Endothelial cell of umbilical vein (primary cell): ENCODE measurements at regions not wholly inside any gene's neighbourhood (a gene's known extent, or its start where the extent isn't known, plus 50 kb on each side); places are given as distances from the start of the nearest gene placed in this dataset.

Source experiments
- BruUV-seq: library from RNA; stranded (reverse); fragments of 400-500 nt; replicated peaks from 2 replicates; lab custom pipeline; 2021; lab: Mats Ljungman, UMichigan
- CTCF ChIA-PET: fragments of 300-600, 350-600 bp; sonication (Branson Sonifier 250); formaldehyde crosslinking; loops from one replicate; lab custom pipeline; 2021; ENCODE audit warnings: antibody characterized with exemption, inconsistent platforms; lab: Charles Lee
- POLR2A ChIA-PET: fragments of 300-600, 350-600 bp; sonication (Branson Sonifier 250); formaldehyde crosslinking; loops from one replicate; lab custom pipeline; 2021; ENCODE audit warnings: antibody characterized with exemption, inconsistent platforms; lab: Charles Lee
- DNase-seq: peaks from one replicate; pipeline ENCODE4 v3.0.0-alpha.2; 2011; ENCODE audit warnings: low read depth, low spot score
- FAIRE-seq: peaks from 2 replicates; lab custom pipeline; 2011; peaks lifted over from hg19 to GRCh38; lab: Jason Lieb, UNC
- H2AFZ ChIP-seq: 2 replicates; pipeline ENCODE4 v1.6.0; 2012; ENCODE audit warnings: low read depth, low read length, control low read depth, inconsistent platforms
- H3K27ac ChIP-seq: 2 replicates; pipeline ENCODE4 v1.5.1; 2011; ENCODE audit warnings: low read depth, mild to moderate bottlenecking, control low read depth, low read length, moderate library complexity; ENCODE audit not compliant: insufficient read depth
- H3K27me3 ChIP-seq, 2 experiments: 2 replicates each; pipeline versions ENCODE4 v1.6.0 to v1.6.1; 2011; ENCODE audit warnings: low read length in 2 of 2, mixed read lengths in 1 of 2; ENCODE audit not compliant: control insufficient read depth in 2 of 2, insufficient read depth in 2 of 2
- H3K36me3 ChIP-seq, 2 experiments: 2 replicates in 1 of 2; 3 replicates in 1 of 2; pipeline ENCODE4 v1.5.1; 2011; ENCODE audit warnings: low read length in 2 of 2, mild to moderate bottlenecking in 1 of 2, moderate library complexity in 1 of 2; ENCODE audit not compliant: control insufficient read depth in 2 of 2, insufficient read depth in 2 of 2; ENCODE audit errors: extremely low read depth in 1 of 2
- H3K4me1 ChIP-seq: 3 replicates; pipeline ENCODE4 v1.5.1; 2011; ENCODE audit warnings: mild to moderate bottlenecking, low read length; ENCODE audit not compliant: control insufficient read depth, insufficient read depth; ENCODE audit errors: extremely low read depth
- H3K4me2 ChIP-seq: 2 replicates; pipeline ENCODE4 v1.6.1; 2011; ENCODE audit warnings: low read length, control low read depth, mixed read lengths; ENCODE audit not compliant: insufficient read depth
- H3K4me3 ChIP-seq, 3 experiments: fragments of 200-600 bp in 1 of 3; sonication (generic), shearing (Covaris generic) in 1 of 3; replicated peaks in 1 of 3; 2 replicates each; pipeline ENCODE4 v1.5.1; 2011 to 2016; ENCODE audit warnings: control low read depth in 3 of 3, low read length in 3 of 3, mild to moderate bottlenecking in 2 of 3, inconsistent platforms in 1 of 3, low read depth in 1 of 3, moderate library complexity in 1 of 3; ENCODE audit not compliant: insufficient read depth in 1 of 3
- H3K79me2 ChIP-seq: 2 replicates; pipeline ENCODE4 v1.6.0; 2012; ENCODE audit warnings: low read length, inconsistent platforms; ENCODE audit not compliant: control insufficient read depth, insufficient read depth
- H3K9ac ChIP-seq: replicated peaks from 2 replicates; pipeline ENCODE3; 2011; ENCODE audit warnings: low read length, control low read depth; ENCODE audit not compliant: insufficient read depth; ENCODE audit errors: extremely low read depth
- H3K9me1 ChIP-seq: replicated peaks from 3 replicates; pipeline ENCODE4 v1.6.0; 2011; ENCODE audit warnings: mild to moderate bottlenecking, low read length; ENCODE audit not compliant: control insufficient read depth, insufficient read depth; ENCODE audit errors: extremely low read depth
- H3K9me3 ChIP-seq: replicated peaks from 2 replicates; pipeline ENCODE4 v1.5.1; 2012; ENCODE audit warnings: low read length, inconsistent platforms; ENCODE audit not compliant: control insufficient read depth, insufficient read depth
- H4K20me1 ChIP-seq: replicated peaks from 2 replicates; pipeline ENCODE3; 2011; ENCODE audit warnings: mild to moderate bottlenecking, low read length; ENCODE audit not compliant: control insufficient read depth, insufficient read depth; ENCODE audit errors: extremely low read depth
- EZH2 ChIP-seq: IDR thresholded peaks from 2 replicates; pipeline ENCODE4 v1.6.1; 2012; ENCODE audit warnings: borderline replicate concordance, low read depth, mild to moderate bottlenecking, moderate library complexity, low read length, inconsistent platforms; ENCODE audit not compliant: severe bottlenecking
- FOS ChIP-seq: IDR thresholded peaks from 2 replicates; pipeline ENCODE4 v1.6.1; 2011; ENCODE audit warnings: mild to moderate bottlenecking, low read length, moderate library complexity, borderline replicate concordance; ENCODE audit not compliant: insufficient read depth
- GATA2 ChIP-seq: IDR thresholded peaks from 2 replicates; pipeline ENCODE4 v1.7.0; 2011; ENCODE audit warnings: low read depth, mild to moderate bottlenecking, moderate library complexity, mixed read lengths, low read length; ENCODE audit not compliant: insufficient read length, insufficient read depth
- JUN ChIP-seq: IDR thresholded peaks from 2 replicates; pipeline ENCODE4 v1.6.1; 2011; ENCODE audit warnings: borderline replicate concordance, low read depth; ENCODE audit not compliant: insufficient read length, insufficient read depth
- MYC ChIP-seq: IDR thresholded peaks from one replicate; pipeline ENCODE4 v1.6.1; 2011; ENCODE audit warnings: mild to moderate bottlenecking, low read depth, low read length
- POLR2A ChIP-seq: IDR thresholded peaks from 2 replicates; pipeline ENCODE4 v1.6.1; 2012; ENCODE audit warnings: low read depth, mild to moderate bottlenecking, control low read depth, low read length
- POLR2AphosphoS5 ChIP-seq: IDR thresholded peaks from 2 replicates; pipeline ENCODE4 v1.6.1; 2012; ENCODE audit warnings: low read depth, mild to moderate bottlenecking, control low read depth, low read length, moderate library complexity; ENCODE audit not compliant: insufficient read depth
- dilution Hi-C: fragments of 300-500 bp; cut with MboI; formaldehyde crosslinking; loops from one replicate; pipeline ENCODE4 v1.15.0; 2019; ENCODE audit warnings: low sequenced_read_pairs; ENCODE audit not compliant: extremely low pct_ligation_motif_present
- intact Hi-C: fragments of 100-400 bp; cut with micrococcal nuclease; formaldehyde crosslinking; loops from one replicate; pipeline ENCODE4 v1.10.0; 2022
- TF ChIP-seq, protein P1 (sequence below), 2 donors: IDR thresholded peaks; 1 replicate in 1 of 2; 2 replicates in 1 of 2; pipeline ENCODE4 v1.5.1; 2011; ENCODE audit warnings: low read length in 2 of 2, mild to moderate bottlenecking in 2 of 2, moderate library complexity in 2 of 2, control low read depth in 1 of 2, inconsistent platforms in 1 of 2, low read depth in 1 of 2; ENCODE audit not compliant: insufficient read depth in 1 of 2; ENCODE audit errors: extremely low read depth in 1 of 2
- TF ChIP-seq, protein P2 (sequence below): IDR thresholded peaks from 2 replicates; pipeline ENCODE4 v1.6.1; 2011; ENCODE audit not compliant: insufficient read depth, insufficient read length

DNA sequence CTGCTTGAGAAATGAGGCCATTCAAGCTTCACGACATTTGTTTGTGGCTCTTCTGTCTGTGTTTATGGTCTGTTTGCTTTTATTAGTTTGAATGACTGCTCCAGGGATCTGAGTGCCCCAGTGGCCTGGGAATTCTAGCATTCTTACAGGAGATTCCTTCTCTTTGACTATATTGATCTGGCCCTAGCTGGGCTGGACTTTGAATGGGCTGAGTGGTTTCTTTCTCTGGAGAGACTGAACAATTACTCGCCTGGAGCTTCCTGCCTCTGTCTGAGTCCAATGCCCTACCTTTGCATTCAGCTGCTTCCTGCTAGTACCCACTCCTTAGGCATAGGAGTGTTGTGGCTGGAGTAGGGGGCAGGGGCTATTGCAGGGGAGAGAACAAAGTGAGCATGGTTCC, 51.2 kb upstream of the EDA start:
- BruUV-seq, result no TSS peak
- H3K4me3 ChIP-seq, result no peak overlapping the region
- no peaks in the 10 kb centered on the region for H4K20me1 ChIP-seq
- H3K9me1 ChIP-seq, result no peaks in the 10 kb centered on the region
- CTCF ChIA-PET, result interaction anchor here (1.6 kb wide), 1 partner anchor 140 kb away, joined by 3 read pairs; no protein-coding TSS in a partner anchor
- TF ChIP-seq, protein P1, sequence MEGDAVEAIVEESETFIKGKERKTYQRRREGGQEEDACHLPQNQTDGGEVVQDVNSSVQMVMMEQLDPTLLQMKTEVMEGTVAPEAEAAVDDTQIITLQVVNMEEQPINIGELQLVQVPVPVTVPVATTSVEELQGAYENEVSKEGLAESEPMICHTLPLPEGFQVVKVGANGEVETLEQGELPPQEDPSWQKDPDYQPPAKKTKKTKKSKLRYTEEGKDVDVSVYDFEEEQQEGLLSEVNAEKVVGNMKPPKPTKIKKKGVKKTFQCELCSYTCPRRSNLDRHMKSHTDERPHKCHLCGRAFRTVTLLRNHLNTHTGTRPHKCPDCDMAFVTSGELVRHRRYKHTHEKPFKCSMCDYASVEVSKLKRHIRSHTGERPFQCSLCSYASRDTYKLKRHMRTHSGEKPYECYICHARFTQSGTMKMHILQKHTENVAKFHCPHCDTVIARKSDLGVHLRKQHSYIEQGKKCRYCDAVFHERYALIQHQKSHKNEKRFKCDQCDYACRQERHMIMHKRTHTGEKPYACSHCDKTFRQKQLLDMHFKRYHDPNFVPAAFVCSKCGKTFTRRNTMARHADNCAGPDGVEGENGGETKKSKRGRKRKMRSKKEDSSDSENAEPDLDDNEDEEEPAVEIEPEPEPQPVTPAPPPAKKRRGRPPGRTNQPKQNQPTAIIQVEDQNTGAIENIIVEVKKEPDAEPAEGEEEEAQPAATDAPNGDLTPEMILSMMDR (IDR thresholded peaks at IDR 0.05; ENCODE audit: extremely low read depth in 1 of 2, insufficient read depth in 1 of 2, low read depth in 1 of 2, low read length in 2 of 2), result no peak
- no peak for TF ChIP-seq GATA2
- TF ChIP-seq EZH2, result no peak
- no peak for TF ChIP-seq JUN
- TF ChIP-seq FOS, result no peak
- TF ChIP-seq POLR2AphosphoS5, result no peak
- TF ChIP-seq POLR2A, result no peak
- TF ChIP-seq, protein P2, sequence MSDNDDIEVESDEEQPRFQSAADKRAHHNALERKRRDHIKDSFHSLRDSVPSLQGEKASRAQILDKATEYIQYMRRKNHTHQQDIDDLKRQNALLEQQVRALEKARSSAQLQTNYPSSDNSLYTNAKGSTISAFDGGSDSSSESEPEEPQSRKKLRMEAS, result no peak
- no peak for TF ChIP-seq MYC
- no peak for FAIRE-seq
- H3K9ac ChIP-seq, result no peak overlapping the region
- H3K9me3 ChIP-seq, result no peaks in the 10 kb centered on the region
- intact Hi-C loops, result no loop called here
- H3K79me2 ChIP-seq, result no peaks in the 10 kb centered on the region
- POLR2A ChIA-PET, result no interaction called here
- no peaks in the 10 kb centered on the region for H3K27me3 ChIP-seq
- no peak for DNase-seq
- H3K4me1 ChIP-seq, result no peaks in the 10 kb centered on the region
- no peaks in the 10 kb centered on the region for H3K36me3 ChIP-seq
- no peak overlapping the region for H2AFZ ChIP-seq
- dilution Hi-C loops, result no loop called here
- no peak overlapping the region for H3K4me2 ChIP-seq
- H3K27ac ChIP-seq, result no peak overlapping the region
